ENCODE measurements at regions not wholly inside any gene's neighbourhood (a gene's known extent, or its start where the extent isn't known, plus 50 kb on each side); places are given as distances from the start of the nearest gene placed in this dataset.

GRCh38 chr16:26189536-26189935, 497.8 kb downstream of the HS3ST4 start:
- DNase-seq: no peak
- Mint-ChIP-seq H3K27me3 (peaks cover 7% of the 10 kb centered on the region), H3K36me3 (ENCODE audit: low read depth) (no peaks in the 10 kb centered on the region), H3K9me3 (peaks cover 2% of the 10 kb centered on the region), H3K27ac (no peak overlapping the region), H3K4me1 (no peaks in the 10 kb centered on the region), H3K4me3 (no peak overlapping the region)
- intact Hi-C loops (cut with micrococcal nuclease): no loop called here
- TF ChIP-seq, protein P1, sequence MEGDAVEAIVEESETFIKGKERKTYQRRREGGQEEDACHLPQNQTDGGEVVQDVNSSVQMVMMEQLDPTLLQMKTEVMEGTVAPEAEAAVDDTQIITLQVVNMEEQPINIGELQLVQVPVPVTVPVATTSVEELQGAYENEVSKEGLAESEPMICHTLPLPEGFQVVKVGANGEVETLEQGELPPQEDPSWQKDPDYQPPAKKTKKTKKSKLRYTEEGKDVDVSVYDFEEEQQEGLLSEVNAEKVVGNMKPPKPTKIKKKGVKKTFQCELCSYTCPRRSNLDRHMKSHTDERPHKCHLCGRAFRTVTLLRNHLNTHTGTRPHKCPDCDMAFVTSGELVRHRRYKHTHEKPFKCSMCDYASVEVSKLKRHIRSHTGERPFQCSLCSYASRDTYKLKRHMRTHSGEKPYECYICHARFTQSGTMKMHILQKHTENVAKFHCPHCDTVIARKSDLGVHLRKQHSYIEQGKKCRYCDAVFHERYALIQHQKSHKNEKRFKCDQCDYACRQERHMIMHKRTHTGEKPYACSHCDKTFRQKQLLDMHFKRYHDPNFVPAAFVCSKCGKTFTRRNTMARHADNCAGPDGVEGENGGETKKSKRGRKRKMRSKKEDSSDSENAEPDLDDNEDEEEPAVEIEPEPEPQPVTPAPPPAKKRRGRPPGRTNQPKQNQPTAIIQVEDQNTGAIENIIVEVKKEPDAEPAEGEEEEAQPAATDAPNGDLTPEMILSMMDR (IDR thresholded peaks at IDR 0.05): no peak
- ChIA-PET CTCF (no interaction called here), POLR2A (no interaction called here)
- ATAC-seq (ENCODE audit: low read depth): no peak

DNA sequence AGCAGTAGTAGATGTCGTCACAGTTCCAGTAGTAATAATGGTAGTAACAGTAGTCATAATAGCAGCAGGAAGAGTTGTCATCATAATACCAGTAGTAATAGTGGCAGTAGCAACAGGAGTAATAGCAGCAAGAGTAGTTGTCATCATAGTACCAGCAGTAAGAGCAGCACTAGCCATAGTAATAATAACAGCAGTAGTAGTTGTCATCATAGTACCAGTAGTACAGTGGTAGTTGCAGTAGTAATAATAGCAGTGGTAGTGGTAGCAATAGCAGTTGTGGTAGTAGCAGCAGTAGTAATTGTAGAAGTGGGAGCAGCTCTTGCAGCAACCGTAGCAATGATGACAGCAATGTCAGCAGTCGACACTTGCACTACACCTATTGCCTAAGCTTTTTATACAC, 502.8 kb downstream of the HS3ST4 start:
- Mint-ChIP-seq H3K4me1 (no peaks in the 10 kb centered on the region), H3K9me3 (no peaks in the 10 kb centered on the region), H3K27ac (no peak overlapping the region), H3K4me3 (no peak overlapping the region), H3K27me3 (peaks cover 2% of the 10 kb centered on the region), H3K36me3 (ENCODE audit: low read depth) (no peaks in the 10 kb centered on the region)
- ATAC-seq (ENCODE audit: low read depth) (no peak), DNase-seq (no peak)
- TF ChIP-seq, protein P1 (IDR thresholded peaks at IDR 0.05): no peak
- ChIA-PET POLR2A (no interaction called here), CTCF (no interaction called here)
- intact Hi-C loops (cut with micrococcal nuclease): no loop called here

DNA sequence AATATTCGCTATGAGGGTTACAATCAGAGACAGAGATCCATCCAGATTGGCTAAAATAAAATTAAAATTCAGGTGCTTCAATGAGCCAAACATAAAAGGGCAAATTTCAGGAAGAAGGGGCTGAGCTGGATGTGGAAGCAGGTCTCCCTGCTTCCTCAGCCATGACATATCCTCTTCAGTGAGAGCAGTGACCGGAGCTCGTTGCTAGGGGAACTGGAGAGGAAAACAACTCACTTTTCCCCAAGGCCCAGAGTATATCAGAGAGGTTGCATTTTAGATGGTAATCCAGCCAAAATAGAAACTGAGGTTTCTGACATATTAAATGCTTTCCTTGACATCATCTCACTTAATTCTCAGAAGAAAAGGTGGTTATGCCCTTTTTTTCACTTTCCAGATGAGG, 503.5 kb downstream of the HS3ST4 start:
- POLR2A ChIA-PET: no interaction called here

GRCh38 chr16:26196310-26196709, 504.6 kb downstream of the HS3ST4 start:
- intact Hi-C loops (cut with micrococcal nuclease): no loop called here
- ChIA-PET CTCF (no interaction called here), POLR2A (no interaction called here)
- H3K9me3 Mint-ChIP-seq: no peaks in the 10 kb centered on the region
- H3K27ac Mint-ChIP-seq: no peak overlapping the region
- TF ChIP-seq, protein P1 (IDR thresholded peaks at IDR 0.05): no peak
- no peak overlapping the region for H3K4me3 Mint-ChIP-seq
- H3K4me1 Mint-ChIP-seq: no peaks in the 10 kb centered on the region
- ATAC-seq (ENCODE audit: low read depth) (no peak), DNase-seq (no peak)
- no peaks in the 10 kb centered on the region for H3K27me3 Mint-ChIP-seq
- no peaks in the 10 kb centered on the region for H3K36me3 Mint-ChIP-seq (ENCODE audit: low read depth)

More for the DNA sequence above, 503.5 kb downstream of the HS3ST4 start:
- Mint-ChIP-seq H3K9me3 (no peaks in the 10 kb centered on the region), H3K4me3 (no peak overlapping the region), H3K27me3 (peaks cover 2% of the 10 kb centered on the region), H3K27ac (no peak overlapping the region), H3K36me3 (ENCODE audit: low read depth) (no peaks in the 10 kb centered on the region), H3K4me1 (no peaks in the 10 kb centered on the region)
- intact Hi-C loops (cut with micrococcal nuclease): no loop called here
- DNase-seq: no peak
- TF ChIP-seq, protein P1 (IDR thresholded peaks at IDR 0.05): no peak
- CTCF ChIA-PET: no interaction called here
- ATAC-seq (ENCODE audit: low read depth): no peak

GRCh38 chr16:26196802-26197201, 505.0 kb downstream of the HS3ST4 start:
- intact Hi-C loops (cut with micrococcal nuclease): no loop called here
- ATAC-seq (ENCODE audit: low read depth) (no peak), DNase-seq (no peak)
- no peaks in the 10 kb centered on the region for H3K4me1 Mint-ChIP-seq
- no peaks in the 10 kb centered on the region for H3K9me3 Mint-ChIP-seq
- H3K4me3 Mint-ChIP-seq: no peak overlapping the region
- POLR2A ChIA-PET: no interaction called here
- H3K27me3 Mint-ChIP-seq: no peaks in the 10 kb centered on the region
- TF ChIP-seq, protein P1 (IDR thresholded peaks at IDR 0.05): no peak
- CTCF ChIA-PET: no interaction called here
- no peaks in the 10 kb centered on the region for H3K36me3 Mint-ChIP-seq (ENCODE audit: low read depth)
- H3K27ac Mint-ChIP-seq: no peak overlapping the region

All from activated B cell treated with CpG ODN at 0.5 μM for 24 hours (primary cell).